ENCODE measurements at regions not wholly inside any gene's neighbourhood (a gene's known extent, or its start where the extent isn't known, plus 50 kb on each side); places are given as distances from the start of the nearest gene placed in this dataset.

DNA sequence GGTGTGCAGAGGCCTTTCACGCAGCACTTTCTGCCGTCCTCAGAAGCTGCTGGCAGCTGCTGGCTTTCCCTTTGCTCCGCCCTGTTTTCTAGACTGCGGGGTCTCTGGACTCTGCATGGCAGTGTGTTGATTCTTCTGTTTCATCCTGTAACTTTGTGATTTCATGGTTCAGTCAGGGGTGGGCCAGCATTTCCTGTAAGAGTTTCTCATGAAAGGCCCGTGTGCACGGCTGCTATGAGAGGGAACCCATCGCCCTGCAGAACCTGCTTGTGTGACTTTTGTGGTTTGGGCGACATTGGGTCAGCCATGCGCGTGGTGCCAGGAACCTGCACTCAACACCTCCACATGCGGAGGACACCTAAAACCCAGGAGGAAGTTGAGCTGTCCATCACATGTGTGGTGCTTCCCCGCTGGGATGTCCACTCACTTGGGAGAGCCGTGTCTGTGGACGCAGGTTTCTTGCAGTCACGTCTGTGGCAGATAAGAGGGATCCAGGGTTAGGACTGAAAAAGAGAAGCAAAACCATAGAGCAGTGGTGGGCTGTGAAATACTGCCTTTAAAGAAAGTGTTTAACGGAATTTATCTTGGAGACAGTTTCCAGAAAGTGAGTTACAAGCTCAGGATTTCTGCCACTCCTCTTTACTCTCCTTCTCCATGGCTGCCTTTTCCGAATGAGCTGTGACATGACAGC is 167.3 kb upstream of the ALKAL2 start:
- DNase-seq, result no peak
- 65 to 85% methylated on average over 17 of the region's 17 CpGs for WGBS, 2 donors

GRCh38 chr2:453132-453531 is 165.2 kb upstream of the ALKAL2 start:
- H3K27me3 ChIP-seq, result no peaks in the 10 kb centered on the region
- no peak for DNase-seq
- H3K9me3 ChIP-seq, result no peaks in the 10 kb centered on the region
- no peaks in the 10 kb centered on the region for H3K36me3 ChIP-seq
- TF ChIP-seq POLR2A (IDR thresholded peaks at IDR 0.05) (no peak), EP300 (IDR thresholded peaks at IDR 0.05) (no peak)
- no peak overlapping the region for H3K4me3 ChIP-seq
- H3K4me1 ChIP-seq, result no peaks in the 10 kb centered on the region
- H3K27ac ChIP-seq, result no peak overlapping the region
- intact Hi-C loops (cut with DNase I), result no loop called here
- 85 to 91% methylated on average over 11 of the region's 11 CpGs for whole genome bisulfite sequencing, 2 donors

More for the DNA sequence above, 167.3 kb upstream of the ALKAL2 start:
- Histone ChIP-seq H3K9me3 (no peaks in the 10 kb centered on the region), H3K4me3 (no peak overlapping the region), H3K4me1 (no peaks in the 10 kb centered on the region), H3K27me3 (no peaks in the 10 kb centered on the region), H3K36me3 (no peaks in the 10 kb centered on the region), H3K27ac (no peak overlapping the region)
- intact Hi-C loops (cut with DNase I), result no loop called here
- TF ChIP-seq CTCF (IDR thresholded peaks at IDR 0.05), result no peak
- TF ChIP-seq POLR2A (IDR thresholded peaks at IDR 0.05), result no peak
- TF ChIP-seq EP300 (IDR thresholded peaks at IDR 0.05), result no peak
- TF ChIP-seq POLR2AphosphoS5 (IDR thresholded peaks at IDR 0.05), result no peak

GRCh38 chr2:451495-451894 is 163.6 kb upstream of the ALKAL2 start:
- Histone ChIP-seq H3K36me3 (no peaks in the 10 kb centered on the region), H3K27ac (no peak overlapping the region), H3K27me3 (no peaks in the 10 kb centered on the region), H3K4me3 (no peak overlapping the region), H3K9me3 (no peaks in the 10 kb centered on the region), H3K4me1 (no peaks in the 10 kb centered on the region)
- intact Hi-C loops (cut with DNase I), result no loop called here
- TF ChIP-seq CTCF (IDR thresholded peaks at IDR 0.05) (no peak), POLR2AphosphoS5 (IDR thresholded peaks at IDR 0.05) (no peak), POLR2A (IDR thresholded peaks at IDR 0.05) (no peak), EP300 (IDR thresholded peaks at IDR 0.05) (no peak)
- 96 to 97% methylated on average over 16 of the region's 16 CpGs for WGBS, 2 donors
- no peak for DNase-seq

DNA sequence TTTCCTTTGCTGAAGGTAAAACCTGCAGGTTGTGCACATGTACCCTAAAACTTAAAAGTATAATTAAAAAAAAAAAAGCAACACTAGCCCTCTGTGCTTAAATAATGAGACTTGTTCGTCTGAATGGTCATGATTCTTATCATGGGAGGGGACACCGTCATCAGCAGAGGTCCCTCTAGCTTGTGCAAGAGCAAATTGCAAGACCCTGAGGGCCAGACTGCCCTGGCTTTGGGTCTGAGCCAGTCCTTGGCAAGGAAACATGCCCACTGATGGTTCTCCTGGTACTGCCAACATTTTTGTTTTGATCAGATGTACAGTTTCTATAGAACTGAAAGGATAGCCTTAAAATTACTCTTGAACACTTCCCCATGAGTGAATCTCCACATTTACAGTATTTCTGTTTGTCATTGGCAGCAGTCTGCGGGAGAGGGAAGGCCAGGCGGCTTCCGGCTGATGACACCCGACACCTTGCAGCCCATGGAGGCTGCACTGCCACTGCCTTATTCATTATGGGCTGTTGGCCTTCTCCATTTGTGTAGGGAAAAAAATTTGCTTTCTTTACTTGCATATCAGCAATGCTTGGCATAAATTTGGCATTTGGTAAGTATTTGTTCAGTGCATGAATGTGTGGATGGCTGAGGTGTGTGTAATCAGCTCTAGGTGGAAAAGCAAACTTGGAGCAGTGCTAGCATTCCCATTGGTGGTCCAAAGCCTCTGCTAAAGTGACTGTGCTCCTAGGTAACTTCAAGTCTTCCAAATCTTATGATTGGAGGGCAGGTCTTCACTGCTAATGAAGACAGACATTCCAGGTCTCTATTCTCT is 161.6 kb upstream of the ALKAL2 start:
- TF ChIP-seq POLR2A (IDR thresholded peaks at IDR 0.05), result no peak
- no peak for TF ChIP-seq POLR2AphosphoS5 (IDR thresholded peaks at IDR 0.05)
- no peak for TF ChIP-seq CTCF (IDR thresholded peaks at IDR 0.05)
- TF ChIP-seq EP300 (IDR thresholded peaks at IDR 0.05), result no peak
- no peaks in the 10 kb centered on the region for H3K4me1 ChIP-seq
- no peak overlapping the region for H3K4me3 ChIP-seq
- no peak overlapping the region for H3K27ac ChIP-seq
- no peaks in the 10 kb centered on the region for H3K36me3 ChIP-seq
- no peaks in the 10 kb centered on the region for H3K9me3 ChIP-seq
- WGBS, 2 donors, result 85 to 88% methylated on average over 6 of the region's 6 CpGs
- H3K27me3 ChIP-seq, result no peaks in the 10 kb centered on the region
- no peak for DNase-seq
- intact Hi-C loops (cut with DNase I), result no loop called here

DNA sequence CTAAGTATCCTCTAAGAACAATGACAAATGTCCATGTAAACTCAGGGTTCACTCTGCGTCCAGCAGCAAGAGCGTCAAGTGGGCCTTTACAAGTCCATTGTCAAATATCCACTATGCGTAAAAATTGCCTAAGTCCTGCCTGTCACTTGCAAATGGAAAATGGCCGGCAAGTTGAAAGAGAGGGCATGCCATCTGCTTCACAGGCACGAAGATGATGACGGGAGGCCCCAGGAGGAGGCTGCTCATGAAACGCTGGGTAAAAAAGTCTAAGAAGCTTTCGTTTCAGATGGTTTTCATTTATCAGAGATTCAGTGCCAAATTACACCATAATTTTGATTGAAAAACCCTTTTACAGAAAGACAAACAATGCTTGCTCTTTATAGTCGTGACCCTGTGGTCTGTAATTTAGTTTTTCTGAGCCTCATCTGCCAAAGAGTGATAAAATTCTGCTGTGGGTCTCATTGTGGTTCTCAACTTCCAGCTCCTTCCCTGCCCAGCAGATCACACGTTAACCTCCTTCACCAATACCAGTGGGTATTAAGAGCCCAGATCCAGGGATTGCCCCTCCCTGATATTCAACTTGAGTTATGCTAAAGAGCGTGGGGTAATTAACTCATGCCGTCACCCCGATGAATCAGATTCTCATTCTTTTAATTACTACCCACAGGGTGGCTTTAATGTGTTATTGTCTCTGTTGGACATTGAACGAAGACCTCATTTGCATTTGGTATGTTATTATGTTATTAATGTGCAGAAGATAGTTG is 160.2 kb upstream of the ALKAL2 start:
- intact Hi-C loops (cut with DNase I), result no loop called here
- H3K27ac ChIP-seq, result no peak overlapping the region
- DNase-seq, result no peak
- H3K9me3 ChIP-seq, result no peaks in the 10 kb centered on the region
- no peaks in the 10 kb centered on the region for H3K36me3 ChIP-seq
- TF ChIP-seq EP300 (IDR thresholded peaks at IDR 0.05) (no peak), POLR2A (IDR thresholded peaks at IDR 0.05) (no peak), POLR2AphosphoS5 (IDR thresholded peaks at IDR 0.05) (no peak), CTCF (IDR thresholded peaks at IDR 0.05) (no peak)
- WGBS, 2 donors, result 84 to 88% methylated on average over 14 of the region's 14 CpGs
- H3K4me3 ChIP-seq, result no peak overlapping the region
- no peaks in the 10 kb centered on the region for H3K4me1 ChIP-seq
- no peaks in the 10 kb centered on the region for H3K27me3 ChIP-seq

All from sigmoid colon (tissue), 6 donors.